ENCODE measurements at regions not wholly inside any gene's neighbourhood (a gene's known extent, or its start where the extent isn't known, plus 50 kb on each side); places are given as distances from the start of the nearest gene placed in this dataset.

DNA sequence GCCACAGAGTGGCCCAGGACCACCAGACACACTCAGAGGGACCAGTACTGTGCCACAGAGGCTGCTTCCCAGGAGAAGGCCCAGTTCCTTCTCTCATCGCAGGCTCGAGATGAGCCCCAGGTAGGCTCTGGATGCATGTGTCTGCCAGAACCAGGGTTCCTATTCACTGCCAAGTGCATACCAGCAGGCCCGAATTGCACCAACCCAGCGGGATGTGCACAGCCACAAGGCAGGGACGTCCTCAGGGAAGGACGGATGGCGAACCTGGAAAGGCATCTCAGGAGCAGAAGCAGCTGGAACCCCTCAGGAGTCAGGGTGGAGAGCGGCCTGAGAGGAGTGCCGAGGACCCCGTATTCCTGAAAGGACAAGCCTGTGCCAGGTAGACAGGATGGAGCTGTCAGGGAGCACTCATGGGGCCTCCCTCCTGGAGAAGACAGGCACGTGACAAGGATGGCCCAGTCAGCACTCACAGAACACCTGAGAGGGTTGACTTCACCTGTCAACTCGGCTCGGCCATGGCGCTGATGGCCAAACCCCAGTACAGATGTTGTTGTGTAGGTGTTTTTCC, 73.7 kb downstream of the PTGR3 start:
- in situ Hi-C loops (cut with MboI; ENCODE audit: low sequenced_read_pairs in 4 of 4): no loop called here
- TF ChIP-seq, protein P1, sequence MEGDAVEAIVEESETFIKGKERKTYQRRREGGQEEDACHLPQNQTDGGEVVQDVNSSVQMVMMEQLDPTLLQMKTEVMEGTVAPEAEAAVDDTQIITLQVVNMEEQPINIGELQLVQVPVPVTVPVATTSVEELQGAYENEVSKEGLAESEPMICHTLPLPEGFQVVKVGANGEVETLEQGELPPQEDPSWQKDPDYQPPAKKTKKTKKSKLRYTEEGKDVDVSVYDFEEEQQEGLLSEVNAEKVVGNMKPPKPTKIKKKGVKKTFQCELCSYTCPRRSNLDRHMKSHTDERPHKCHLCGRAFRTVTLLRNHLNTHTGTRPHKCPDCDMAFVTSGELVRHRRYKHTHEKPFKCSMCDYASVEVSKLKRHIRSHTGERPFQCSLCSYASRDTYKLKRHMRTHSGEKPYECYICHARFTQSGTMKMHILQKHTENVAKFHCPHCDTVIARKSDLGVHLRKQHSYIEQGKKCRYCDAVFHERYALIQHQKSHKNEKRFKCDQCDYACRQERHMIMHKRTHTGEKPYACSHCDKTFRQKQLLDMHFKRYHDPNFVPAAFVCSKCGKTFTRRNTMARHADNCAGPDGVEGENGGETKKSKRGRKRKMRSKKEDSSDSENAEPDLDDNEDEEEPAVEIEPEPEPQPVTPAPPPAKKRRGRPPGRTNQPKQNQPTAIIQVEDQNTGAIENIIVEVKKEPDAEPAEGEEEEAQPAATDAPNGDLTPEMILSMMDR (IDR thresholded peaks at IDR 0.05 in 4 of 5, conservative IDR thresholded peaks at IDR 0.05 in 1 of 5): no peak
- TF ChIP-seq POLR2A (IDR thresholded peaks at IDR 0.05): no peak
- intact Hi-C loops (cut with DNase I; ENCODE audit: low total_unique reads): no loop called here
- peaks cover 0 to 8% (median 2%) of the 10 kb centered on the region in 3 donors for H3K27me3 ChIP-seq
- H3K36me3 ChIP-seq: no peaks in the 10 kb centered on the region
- H3K9me3 ChIP-seq: no peaks in the 10 kb centered on the region
- no peak overlapping the region for H3K27ac ChIP-seq
- DNase-seq (no peak), ATAC-seq (no peak)
- no peaks in the 10 kb centered on the region for H3K4me1 ChIP-seq
- no peak overlapping the region for H3K4me3 ChIP-seq

DNA sequence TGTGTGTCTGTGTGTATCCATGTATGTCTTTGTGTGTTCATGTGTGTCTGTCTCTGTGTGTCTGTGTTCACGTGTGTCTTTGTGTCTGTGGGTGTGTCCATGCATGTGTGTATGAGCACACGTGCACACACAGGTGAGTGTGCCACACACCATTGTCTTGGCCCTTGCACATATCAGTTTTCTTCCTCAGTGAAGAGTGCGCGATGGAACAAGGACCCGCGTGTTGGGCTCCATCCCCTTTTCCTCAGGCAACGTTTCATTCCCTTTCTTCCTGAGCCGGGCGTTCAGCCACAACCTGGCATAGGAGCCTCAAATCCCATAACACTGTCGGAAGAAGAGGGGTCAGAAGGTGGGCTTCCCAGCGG, 74.3 kb downstream of the PTGR3 start:
- Histone ChIP-seq H3K36me3 (no peaks in the 10 kb centered on the region), H3K9me3 (no peaks in the 10 kb centered on the region), H3K27me3 (peaks cover 0 to 8% (median 2%) of the 10 kb centered on the region in 3 donors), H3K27ac (no peak overlapping the region), H3K4me1 (no peaks in the 10 kb centered on the region), H3K4me3 (no peak overlapping the region)
- ATAC-seq: no peak
- intact Hi-C loops (cut with DNase I; ENCODE audit: low total_unique reads) (no loop called here), in situ Hi-C loops (cut with MboI; ENCODE audit: low sequenced_read_pairs in 4 of 4) (no loop called here)
- no peak for DNase-seq
- TF ChIP-seq, protein P1 (IDR thresholded peaks at IDR 0.05 in 4 of 5, conservative IDR thresholded peaks at IDR 0.05 in 1 of 5): no peak
- no peak for TF ChIP-seq POLR2A (IDR thresholded peaks at IDR 0.05)

DNA sequence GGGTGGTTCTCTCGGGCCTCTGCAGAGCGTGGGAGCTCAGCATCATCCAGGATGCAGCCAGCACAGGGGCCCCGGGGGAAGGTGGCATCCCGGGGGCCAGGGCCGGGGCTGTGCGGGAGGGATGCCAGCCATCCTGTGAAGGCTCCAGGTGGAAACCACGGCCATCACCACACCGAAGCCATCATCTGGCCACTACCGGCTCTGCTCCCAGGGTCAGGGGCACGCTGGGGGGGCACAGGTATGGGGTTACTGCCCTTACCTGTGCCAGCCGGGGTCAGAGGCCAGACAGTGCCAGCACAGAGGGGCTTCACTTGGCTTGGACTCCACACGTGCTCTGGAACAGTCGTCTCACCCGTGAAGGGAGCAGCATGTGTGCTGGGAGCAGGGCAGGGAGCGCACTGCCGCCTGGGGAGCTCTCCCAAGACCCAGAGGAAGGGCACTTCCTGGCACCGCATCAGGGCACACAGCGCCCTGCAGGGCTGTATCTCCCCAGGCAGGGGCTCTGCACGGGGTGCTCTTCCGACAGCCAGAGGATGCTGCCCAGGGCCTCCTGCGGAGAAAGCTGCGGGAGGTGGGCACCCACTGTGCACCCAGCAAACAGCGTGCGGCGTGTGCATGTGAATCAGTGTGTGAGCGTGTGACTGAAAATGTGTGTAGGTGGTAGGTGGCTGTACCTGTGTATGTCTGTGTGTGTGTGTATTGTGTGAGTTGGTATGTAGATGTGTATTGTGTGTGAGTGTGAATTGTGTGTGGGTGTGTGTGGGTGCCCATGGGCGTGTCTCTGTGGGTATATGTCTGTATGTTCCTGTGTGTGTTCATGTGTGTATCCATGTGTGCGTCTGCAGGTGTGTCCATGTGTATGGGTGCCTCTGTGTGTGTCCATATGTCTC, 75.0 kb downstream of the PTGR3 start:
- Histone ChIP-seq H3K4me3 (no peak overlapping the region), H3K27ac (no peak overlapping the region), H3K27me3 (peaks cover 0 to 8% (median 2%) of the 10 kb centered on the region in 3 donors), H3K4me1 (no peaks in the 10 kb centered on the region), H3K9me3 (no peaks in the 10 kb centered on the region), H3K36me3 (no peaks in the 10 kb centered on the region)
- ATAC-seq: no peak
- TF ChIP-seq, protein P1 (IDR thresholded peaks at IDR 0.05 in 4 of 5, conservative IDR thresholded peaks at IDR 0.05 in 1 of 5): no peak
- TF ChIP-seq POLR2A (IDR thresholded peaks at IDR 0.05): no peak
- intact Hi-C loops (cut with DNase I; ENCODE audit: low total_unique reads) (loop anchor here (2.0 kb wide), 1 partner anchor 31 kb away; no protein-coding TSS in a partner anchor), in situ Hi-C loops (cut with MboI; ENCODE audit: low sequenced_read_pairs in 4 of 4) (no loop called here)
- DNase-seq: no peak

DNA sequence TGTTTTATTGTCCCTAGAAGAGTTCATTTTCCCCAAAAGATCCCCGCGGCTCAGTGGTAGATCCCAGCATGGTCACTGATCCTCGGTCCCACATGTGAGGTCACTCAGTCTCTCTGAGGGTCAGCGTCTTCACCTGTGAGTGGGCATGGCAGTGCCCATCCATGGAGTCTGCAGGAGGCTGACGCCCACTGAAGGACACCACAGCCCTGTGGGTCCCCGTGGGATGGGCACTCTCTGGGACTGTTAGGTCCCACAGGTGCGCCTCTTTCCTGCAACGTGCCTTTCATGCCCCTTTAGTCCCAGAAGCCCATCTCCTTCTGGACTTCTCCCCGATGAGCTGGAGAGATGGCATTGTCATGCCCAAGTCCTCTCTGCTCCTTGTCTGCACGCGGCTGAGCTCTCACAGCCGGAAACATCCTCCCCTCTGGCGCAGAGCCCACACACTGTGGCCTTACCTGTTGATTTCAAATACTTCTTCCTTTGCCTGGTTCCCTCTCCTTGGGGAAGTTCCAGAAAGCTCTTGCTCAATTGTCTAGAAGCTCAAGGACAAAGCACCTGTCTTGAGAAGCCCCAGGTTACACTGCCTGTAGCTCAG, 75.9 kb downstream of the PTGR3 start:
- Histone ChIP-seq H3K27ac (no peak overlapping the region), H3K27me3 (peaks cover 0 to 8% (median 2%) of the 10 kb centered on the region in 3 donors), H3K4me1 (no peaks in the 10 kb centered on the region), H3K9me3 (no peaks in the 10 kb centered on the region), H3K4me3 (no peak overlapping the region), H3K36me3 (no peaks in the 10 kb centered on the region)
- intact Hi-C loops (cut with DNase I; ENCODE audit: low total_unique reads) (loop anchor here (2.0 kb wide), 1 partner anchor 32 kb away; no protein-coding TSS in a partner anchor), in situ Hi-C loops (cut with MboI; ENCODE audit: low sequenced_read_pairs in 4 of 4) (no loop called here)
- DNase-seq: no peak
- TF ChIP-seq POLR2A (IDR thresholded peaks at IDR 0.05): no peak
- TF ChIP-seq, protein P1 (IDR thresholded peaks at IDR 0.05 in 4 of 5, conservative IDR thresholded peaks at IDR 0.05 in 1 of 5): no peak
- no peak for ATAC-seq

All from gastrocnemius medialis (tissue), 4 donors.